ENCODE measurements at regions not wholly inside any gene's neighbourhood (a gene's known extent, or its start where the extent isn't known, plus 50 kb on each side); places are given as distances from the start of the nearest gene placed in this dataset.

GRCh38 chr21:22898051-22898665 is 1899.9 kb downstream of the NCAM2 start (continued):
- TF ChIP-seq GABPA (IDR thresholded peaks at IDR 0.05; ENCODE audit: borderline replicate concordance, insufficient read depth, low read length): no peak
- no peak for TF ChIP-seq EP300 (IDR thresholded peaks at IDR 0.05; ENCODE audit: borderline replicate concordance in 1 of 2, low read depth in 2 of 2, low read length in 2 of 2)
- TF ChIP-seq SIRT6 (IDR thresholded peaks at IDR 0.05; ENCODE audit: low read length): no peak
- TF ChIP-seq KDM1A (IDR thresholded peaks at IDR 0.05; ENCODE audit: borderline replicate concordance, low read length): no peak
- no peak for TF ChIP-seq USF2 (IDR thresholded peaks at IDR 0.05; ENCODE audit: low read length)
- no peak for TF ChIP-seq POU5F1 (IDR thresholded peaks at IDR 0.05; ENCODE audit: low read depth, low read length)

Data from H1 (cell line).